Activated T-cell treated with anti-CD3 and anti-CD28 coated beads, Interleukin-2, amount 50 U/mL, for 48 hours (primary cell): ENCODE measurements at regions not wholly inside any gene's neighbourhood (a gene's known extent, or its start where the extent isn't known, plus 50 kb on each side); places are given as distances from the start of the nearest gene placed in this dataset.
A peak's percentile ranks its signal among the peaks of the same experiment; 100 is the strongest.

Source experiments
- DNase-seq, 2 experiments: peaks; one replicate each; pipeline ENCODE4 v3.0.0-alpha.2; 2020

DNA sequence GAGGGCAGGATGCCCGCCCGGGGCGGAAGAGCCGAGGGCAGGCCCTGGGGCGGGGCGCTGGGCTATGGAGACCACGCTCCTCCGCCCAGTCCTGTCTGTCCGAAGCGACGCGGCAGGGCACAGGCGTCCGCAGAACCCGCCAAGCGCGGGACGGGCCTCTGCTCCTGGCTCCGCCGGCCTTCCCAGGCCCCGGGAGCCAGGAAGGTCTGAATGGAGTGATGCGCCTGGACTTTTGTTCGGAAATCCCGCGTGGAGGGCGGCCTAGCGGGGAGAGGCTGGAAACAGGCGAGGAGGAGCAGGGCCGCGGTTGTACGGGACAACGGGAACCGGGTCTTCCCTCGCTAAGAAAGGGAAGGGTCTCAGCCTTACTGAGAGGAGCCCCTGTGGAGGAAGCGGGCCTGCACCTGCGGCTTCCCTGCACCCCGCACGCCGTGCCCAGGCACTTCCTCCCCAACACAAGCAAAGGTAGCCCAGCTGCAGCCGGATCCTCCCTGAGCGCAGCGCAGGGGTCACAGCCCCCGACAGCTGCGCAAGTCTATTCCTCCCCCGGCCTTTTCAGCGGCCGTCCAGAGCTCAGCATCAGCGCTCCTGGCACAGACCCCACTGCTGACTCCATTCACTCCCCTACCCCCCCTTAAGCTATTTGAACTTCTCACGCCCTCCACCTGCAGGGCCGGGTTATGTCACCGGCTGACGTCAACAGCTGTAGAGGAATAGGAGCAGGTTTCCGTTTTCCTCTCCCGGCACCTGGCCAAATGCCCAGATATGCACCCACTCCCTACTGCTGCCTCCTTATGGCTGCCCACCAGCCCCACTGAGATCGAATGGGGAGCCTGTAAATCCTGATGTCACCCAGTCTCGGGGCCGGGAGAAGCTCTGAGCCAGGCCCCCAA is 143.2 kb upstream of the RET start:
- peak in 1 of 2 experiments; percentile 31 for DNase-seq

DNA sequence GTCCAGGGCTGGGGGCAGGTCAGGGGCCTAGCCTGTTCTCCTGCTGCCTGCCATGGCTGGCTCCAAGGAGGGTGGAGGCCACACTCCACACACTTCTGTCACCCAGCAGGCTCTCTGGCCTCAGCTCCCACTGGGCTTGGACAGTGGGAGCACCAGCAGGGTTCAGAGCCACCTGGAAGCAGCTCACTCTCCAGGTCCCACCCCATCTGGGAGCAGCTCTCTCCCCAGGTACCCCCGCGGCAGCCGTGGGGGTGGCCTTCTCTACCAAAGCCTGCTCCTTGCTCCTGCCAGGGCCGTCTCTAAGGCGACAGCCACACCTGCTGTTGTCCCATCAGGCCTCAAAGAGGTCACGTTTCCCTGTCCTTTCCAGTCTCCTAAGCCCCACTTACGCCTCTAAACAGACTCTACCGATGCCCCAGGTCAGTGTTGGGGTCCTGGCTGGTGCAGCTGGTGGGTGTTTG is 142.5 kb upstream of the RET start:
- no peak for DNase-seq

DNA sequence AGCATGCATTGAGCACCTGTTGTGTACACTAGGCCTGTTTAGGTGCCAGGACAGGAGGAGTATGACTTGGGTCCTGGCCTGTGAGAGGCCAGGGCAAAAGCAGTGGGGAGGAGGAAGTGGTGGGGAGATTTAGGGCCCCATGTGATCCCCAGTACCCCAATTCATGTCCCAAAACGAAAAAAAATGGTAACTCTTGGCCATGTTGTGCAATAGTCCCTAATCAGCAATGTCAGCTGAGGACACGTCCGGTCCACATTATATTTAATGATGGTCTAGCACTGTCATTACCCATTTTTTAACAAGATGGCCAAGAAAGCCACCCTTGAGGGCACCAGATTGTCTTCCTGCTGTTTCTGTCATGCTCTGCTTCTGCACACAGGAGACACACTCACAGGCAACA is 142.0 kb upstream of the RET start:
- DNase-seq, result no peak

DNA sequence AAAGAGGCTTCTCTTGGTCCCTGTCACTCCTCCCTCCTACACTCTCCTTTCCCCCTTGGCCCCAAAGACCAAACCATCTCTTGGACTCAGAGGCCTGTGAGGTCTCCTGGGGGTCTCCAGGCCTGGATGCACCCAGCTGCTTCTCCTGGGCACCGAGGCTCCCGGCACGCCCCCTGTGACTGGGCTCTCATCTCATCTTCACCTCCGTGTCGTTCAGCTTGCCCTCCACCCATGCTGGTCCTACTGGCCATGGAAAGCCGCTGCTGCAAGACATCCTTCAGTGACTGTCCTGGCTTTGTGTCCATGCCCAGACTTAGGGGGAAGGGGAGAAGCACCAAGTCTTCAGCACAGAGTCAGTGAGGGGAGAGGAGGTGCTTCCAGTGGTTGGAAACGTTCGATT is 141.4 kb upstream of the RET start:
- DNase-seq, result no peak

DNA sequence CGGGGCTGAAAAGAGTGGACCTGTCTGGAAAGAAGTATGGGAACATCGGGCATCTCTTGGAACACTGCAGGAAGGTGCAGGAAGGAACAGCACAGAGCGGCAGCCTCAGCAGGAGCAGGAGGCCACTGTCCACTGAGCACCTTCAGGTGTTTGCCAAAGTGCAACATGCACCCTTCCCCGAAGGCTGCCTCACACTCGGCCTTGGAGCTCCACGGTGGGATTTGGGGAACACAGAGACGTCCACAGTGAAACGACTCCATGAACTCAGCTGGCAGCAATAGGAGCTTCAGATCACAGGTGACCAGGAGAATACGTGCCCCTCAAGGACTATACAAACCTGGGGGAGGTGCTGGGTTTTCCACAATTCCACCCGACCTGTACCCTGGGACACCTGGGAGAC is 140.3 kb upstream of the RET start:
- DNase-seq, result no peak

DNA sequence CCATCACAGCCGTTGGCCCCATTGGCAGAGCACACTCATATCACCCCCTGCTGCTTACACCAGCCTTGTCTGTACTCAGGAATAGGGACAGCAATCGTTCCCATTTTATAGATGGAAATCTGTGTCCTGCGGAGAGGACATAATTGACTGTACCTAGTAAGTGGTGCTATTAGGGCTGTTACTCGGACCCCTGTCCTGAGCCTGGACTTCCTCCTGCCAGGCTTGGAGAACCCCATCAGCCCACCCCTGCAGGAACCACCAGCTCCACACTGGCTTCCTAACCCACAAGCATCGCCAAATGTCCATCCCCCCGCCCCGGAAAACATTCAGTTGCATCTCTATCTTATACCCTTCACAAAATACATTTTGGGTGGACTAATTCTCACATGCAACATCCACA is 139.8 kb upstream of the RET start:
- no peak for DNase-seq

DNA sequence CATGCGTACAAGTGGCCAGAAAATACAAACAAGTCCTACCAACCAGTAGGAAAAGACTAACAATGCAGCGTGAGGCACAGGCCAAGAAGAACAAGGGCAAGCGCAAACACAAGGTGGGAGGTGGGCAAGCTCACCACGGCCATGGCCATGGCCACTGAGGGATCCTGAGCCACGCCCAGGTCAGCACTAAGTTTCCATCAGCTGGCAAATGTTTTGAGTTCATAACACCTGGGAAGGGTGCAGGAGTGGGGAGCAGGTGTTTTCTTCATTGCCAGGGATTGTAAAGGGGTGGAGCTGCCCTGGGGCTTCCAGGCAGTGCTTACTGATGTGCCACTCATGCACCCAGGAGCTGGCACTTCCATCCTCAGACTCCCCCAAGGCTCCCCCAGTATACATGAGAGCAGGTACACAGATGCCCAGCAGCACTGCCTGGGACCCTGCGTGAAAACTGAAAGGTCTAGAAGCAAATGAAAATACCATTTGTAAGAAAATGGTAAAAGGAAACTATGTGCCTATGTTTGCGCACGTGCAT is 139.2 kb upstream of the RET start:
- DNase-seq, result peak in 1 of 2 experiments; percentile 7

DNA sequence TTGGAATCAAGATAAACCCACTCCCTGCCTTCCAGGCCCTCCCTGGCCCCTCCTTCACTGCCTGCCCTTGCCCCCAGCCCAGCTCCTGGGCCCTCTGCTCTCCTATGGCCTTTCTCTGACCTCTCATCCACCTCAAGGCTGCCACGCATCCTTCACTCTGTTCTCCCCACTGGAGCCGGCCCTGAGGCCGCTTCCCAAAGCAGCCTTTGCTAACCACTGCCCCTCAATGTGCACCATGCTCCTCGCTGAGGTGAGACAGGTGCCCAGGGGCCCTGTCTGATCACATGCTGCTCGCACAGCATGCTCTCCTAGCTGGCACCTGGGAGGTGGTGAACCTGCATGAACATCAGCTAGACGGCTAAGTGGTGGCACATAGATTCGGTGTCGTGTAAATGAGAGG is 138.5 kb upstream of the RET start:
- DNase-seq, result peak in 1 of 2 experiments; percentile 3

DNA sequence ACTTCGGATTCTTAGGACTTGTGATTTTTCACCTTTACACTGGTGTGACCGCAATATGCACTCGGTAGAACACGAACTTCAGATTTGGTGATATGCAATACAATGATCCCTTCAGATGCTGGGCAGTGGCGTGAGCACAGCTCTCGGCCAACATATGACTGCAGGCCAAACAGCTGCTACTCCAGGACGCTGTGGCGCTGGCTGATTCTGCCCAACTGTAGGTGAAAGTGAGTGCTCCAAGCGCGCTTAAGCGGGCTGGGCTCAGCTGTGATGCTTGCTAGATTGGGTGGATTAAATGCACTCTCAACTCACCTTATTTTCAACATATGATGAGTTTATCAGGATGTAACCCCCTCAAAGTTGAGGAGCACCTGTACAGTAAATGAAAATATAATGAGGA is 137.6 kb upstream of the RET start:
- DNase-seq, result peak in 1 of 2 experiments; percentile 4

DNA sequence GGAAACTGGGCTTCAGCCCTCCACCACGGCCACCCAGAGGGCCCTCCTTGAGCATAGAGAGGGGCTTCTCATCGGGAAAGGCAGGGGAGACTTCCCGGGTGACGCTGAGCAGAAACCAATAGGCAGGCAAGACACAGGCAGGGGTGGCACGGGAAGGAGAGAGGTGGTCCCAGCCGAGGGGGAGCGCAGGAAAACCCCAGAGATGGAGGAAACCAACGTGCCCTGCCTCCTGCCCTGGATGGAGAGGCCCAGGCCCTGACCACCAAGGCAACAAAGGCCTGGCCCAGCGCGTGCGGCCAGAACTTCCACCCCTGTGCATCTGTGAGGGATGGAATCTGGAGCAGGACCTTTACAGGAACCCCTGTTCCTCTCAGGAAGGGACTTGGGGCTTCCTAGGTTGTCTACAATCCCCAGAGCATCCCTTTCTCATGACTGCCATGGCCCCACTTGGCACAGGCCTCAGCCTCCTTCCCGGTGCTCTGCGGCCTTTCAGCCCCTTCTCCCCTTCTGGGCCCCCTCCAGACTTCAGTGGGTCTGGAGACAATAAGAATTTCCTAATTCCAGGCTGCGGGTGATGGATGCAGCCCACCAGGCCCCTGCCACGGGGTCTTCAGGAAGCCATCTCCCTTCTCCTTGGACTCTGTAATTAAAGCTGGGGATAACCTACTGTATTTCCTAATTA is 137.0 kb upstream of the RET start:
- peak in 1 of 2 experiments; percentile 8 for DNase-seq

DNA sequence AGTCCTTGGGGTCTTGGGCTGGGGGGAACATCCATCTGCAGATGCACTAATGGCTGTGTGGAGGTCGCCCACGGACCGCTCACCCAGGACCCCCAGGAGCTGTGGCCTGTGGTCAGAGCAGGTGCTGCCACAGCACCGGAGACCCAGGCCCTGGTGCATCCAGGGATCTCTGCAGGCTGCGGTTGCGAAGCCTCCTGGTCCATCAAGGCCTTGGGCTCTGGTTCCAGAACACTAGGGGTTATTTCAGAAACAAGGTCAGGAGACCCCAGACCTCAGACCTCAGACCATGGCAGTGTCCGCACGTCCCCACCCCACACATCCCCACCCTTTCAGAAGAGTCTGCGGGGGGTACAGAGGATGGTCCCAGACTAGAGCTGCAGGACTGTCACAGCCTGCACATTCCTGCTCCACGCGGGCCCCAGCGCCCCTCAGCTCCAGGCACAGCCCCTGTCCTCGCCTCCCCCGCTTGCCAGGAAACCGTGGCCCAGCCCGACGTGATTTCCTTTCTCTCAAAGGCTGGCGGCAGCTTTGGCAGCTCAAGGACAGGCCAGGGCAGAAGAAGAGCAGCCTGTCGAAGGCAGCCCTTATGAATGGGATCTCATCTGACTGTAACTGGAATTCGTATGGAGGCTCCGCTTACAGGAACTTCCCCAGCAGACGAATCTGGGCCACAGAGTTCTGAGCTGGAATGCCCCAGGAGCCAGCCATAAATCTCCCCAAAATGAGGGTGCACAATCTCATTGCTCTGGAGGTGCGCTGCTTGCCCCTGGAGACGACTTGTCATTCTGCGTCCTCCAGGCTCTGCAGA is 136.2 kb upstream of the RET start:
- DNase-seq, result peak in 1 of 2 experiments; percentile 7

DNA sequence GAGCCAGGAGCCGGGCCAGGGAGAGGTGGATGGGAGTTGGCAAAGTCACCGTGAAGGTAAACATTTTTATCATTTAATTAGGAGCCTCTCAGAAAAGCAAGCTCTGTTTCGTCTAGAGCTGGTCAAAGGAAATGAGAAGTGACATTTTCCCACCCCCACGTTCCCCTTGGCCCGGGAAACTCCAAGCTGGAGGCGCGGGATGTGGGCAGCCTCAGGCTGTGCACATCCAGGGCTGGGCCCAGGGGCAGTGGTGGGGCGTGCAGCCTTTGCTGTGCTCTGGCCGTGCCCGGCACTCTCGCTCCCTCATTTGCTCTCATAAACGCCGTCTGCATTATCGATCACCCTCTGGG is 135.6 kb upstream of the RET start:
- DNase-seq, result peak in 1 of 2 experiments; percentile 4

DNA sequence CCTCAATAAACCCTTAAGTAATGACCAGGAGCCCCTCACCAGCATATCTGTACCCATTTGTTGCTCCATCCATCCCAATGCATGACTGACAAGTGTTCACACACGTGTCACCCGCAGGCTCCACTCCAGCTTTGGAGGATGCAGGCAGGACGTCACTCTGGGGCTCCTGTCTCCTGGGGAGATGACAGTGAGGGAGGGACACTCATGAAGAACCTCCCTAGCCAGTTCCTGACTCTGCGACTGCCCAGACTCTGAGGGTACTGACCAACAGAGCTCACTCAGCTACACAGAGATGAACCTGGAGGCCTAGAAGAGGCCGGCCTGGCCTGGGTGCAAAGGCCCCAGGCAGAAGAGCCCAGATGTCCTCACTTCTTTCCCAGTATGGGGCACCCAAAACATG is 135.1 kb upstream of the RET start:
- DNase-seq, result no peak

DNA sequence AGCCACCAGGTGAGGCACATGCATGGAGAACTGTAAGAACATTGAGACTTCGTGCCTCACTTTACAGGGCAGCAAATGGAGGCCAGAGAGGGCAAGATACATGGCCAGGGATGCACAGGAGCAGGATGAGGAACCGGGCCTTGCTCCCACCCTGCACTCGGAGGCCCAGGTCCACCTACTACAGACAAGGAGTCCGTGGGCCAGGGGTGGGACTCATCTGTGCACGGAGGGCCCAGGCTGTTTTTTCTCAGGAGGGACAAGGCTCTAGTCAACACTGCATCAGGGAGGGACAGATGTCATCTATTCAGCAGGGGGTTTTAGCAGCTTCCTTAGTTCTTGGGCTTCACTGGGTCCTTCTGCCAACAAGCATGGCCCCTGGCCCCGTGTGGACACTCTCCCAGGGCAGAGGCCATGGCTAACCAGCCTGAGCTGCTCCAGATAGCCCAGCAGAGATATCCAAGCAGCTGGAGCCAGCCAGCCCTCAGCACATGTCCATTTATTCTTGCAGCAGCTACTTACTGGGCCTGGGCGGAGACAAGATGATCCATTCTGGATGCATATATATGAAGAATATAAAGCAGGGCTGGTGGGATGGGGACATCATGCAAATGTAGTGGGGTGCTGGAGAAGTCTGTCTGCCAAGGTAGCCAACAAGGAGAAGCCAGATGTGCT is 134.5 kb upstream of the RET start:
- no peak for DNase-seq

DNA sequence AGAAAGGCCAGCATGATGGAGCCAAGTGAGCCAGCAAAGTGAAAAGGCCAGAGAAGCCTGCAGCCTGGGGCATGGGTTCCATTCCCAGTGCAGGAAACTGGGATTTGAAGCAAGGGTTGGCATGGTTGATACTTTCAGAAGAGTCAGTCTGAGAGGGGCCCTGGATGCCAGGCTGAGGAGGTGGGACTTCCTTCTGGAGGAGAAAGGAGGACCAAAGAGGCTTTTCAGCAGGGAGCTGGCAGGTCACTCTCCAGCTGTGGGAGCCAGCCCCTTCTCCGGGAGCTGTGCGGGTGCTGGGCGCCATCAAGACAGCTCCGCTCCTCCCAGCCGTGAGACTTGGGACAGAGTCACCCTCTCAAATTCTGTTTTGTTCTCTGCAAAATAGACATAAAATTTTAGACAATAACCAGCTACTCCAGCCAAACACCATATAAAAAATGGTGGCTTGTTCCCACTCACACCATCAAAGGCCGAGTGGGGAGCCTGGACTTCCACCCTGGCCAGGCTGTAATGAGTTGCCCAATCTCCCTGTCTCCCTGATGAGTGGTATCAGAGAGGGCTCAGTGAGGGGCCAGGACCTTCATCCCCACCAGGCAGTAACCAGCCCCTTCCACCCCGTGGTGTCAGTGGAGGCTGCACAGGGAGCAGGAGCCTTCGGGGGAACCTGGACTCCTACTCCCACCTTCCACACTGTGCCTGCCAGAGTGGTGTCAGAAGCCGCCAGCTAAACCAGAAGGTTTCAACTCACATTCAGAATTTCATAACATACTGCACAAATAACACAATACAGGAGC is 133.6 kb upstream of the RET start:
- no peak for DNase-seq

DNA sequence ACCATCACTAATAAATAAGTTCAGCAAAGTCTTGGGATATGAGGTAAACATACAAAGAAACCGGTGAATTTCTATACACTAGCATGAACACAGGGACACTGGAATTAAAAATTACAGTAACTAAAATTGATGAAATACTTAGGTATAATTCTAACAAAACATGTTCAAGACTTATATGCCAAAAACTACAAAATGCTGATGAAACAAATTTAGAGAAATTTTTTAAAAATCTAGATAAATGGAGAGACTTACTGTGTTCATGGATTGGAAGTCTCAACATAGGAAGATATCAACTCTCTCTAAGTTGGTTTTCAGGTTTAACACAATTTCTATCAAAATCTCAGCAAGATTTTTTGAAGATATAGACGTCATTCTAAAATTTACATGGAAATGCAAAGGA is 128.8 kb upstream of the RET start:
- no peak for DNase-seq

DNA sequence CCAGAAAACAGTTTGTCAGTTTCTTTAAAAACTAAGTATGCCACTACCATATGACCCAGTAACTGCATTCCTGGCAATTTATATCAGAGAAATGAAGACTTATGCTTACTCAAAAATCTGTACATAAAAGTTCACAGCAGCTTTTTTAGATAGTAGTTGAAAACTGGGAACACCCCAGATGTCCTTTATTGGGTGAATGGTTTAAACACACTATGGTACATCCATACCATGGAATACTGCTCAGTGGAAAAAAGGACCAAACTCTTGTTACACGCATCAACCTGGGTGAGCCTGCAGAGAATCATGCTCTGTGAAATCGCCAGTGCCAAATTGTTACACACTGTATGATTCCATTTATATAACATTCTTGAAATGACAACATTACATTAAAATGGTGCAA is 127.6 kb upstream of the RET start:
- no peak for DNase-seq

DNA sequence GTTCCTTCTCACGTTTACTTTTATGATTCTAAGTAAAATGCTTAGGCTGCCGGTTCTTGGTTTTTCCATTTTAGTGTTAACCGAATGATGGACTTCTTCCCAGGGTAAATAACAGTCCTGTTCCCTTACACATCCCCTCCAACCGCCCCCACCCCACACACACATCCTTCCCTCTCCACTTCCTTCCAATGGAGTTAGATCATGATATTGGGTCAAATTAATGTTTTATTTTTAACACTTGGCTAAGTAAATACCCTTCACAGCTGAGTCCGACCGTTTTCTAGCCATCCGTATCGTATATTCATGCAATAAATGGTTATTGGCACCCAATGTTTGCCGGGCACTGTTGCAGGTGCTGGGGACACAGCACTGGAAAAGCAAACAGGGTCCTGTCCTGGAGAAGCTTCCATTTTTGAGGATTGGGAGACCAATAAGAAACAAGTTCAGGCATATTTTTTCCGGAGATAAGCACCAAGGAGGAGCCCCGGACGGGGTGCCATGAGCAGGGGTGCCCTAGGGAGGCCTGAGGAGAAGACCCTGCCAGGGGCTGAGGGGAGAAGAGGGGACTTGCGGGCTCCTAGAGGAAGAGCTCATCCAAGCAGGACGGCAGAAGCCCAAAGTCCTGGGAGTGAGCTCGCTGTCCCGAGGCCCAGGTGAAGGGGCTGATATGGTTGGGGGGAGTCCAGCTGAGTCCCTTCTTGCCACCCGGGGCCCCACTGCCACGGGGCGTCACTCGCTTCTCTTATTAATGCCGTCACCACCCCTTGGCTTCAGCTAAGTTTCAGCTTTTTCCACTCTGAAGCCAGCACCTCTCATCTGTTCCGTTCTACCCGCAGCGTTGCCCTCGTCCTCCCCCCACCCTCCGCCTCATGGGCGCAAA is 126.0 kb upstream of the RET start:
- no peak for DNase-seq

DNA sequence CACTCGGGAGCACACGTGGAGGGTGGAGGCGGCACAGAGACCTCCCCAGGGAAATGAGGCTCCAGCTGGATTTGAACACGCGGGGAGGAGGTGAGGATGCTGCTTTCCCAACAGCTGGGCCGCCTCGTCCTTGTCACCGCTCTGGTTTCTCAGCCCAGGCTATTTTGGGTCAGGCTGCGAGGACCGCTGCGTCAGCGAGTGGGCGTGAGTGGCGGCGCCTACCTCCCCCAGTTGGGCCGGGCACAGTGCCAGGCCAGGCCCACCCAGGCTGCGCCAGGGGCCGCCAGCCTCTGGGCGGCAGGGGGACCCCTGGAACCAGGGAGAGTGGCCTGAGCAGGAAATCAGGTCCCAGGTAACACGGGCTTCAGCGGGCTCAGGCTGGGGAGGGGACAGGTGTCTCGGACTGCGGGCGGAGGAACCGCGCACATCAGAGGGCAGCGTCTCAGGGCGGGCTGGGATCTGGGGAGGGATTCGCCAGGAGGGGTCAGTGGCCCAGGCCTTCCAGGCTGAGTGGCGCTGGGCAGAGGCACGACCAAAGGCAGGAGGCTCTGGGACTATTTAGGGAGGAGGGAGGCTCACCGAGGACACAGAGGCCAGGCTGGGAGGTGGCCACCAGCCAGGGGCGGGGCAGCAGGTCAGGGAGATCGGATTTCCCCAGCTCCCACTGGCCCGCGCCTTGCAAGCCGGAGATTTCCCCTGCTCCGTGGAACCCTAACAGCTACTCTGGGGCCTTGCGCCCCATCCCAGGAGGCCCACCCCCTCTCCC is 125.2 kb upstream of the RET start:
- DNase-seq, result peak in 1 of 2 experiments; percentile 7

DNA sequence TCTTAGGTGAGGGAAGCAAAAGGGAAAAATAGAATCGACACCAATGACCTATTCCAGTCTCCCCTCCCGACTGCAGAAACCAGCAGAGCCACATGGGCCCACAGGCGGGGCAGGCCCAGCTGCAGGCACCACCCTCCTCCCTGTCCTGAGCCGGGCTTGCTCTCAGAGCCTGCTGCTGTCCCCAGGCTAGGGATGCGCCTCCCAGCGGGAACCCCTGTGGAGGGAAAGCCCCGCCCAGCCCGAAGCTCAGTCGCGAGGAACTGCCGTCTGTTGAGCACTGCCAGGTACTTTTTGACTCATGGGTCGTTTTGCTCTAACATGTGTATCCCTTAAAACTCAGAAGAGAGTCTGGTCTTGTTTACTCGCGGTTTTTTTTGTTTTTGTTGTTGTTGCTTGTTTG is 124.5 kb upstream of the RET start:
- peak in 1 of 2 experiments; percentile 1 for DNase-seq
